ENCODE measurements at regions not wholly inside any gene's neighbourhood (a gene's known extent, or its start where the extent isn't known, plus 50 kb on each side); places are given as distances from the start of the nearest gene placed in this dataset.
"Not testable (repeated sequence)": the region's sequence is repeated elsewhere in the genome, so short reads cannot be mapped to it uniquely, and the experiment has no call there.

GRCh38 chr3:80733522-80734176, 965.9 kb upstream of the ROBO1 start:
- Histone ChIP-seq H3K36me3 (ENCODE audit: insufficient read depth, low read length) (no peaks in the 10 kb centered on the region), H3K4me1 (ENCODE audit: insufficient read depth, low read length) (no peaks in the 10 kb centered on the region), H3K9me3 (ENCODE audit: insufficient read depth, low read depth, low read length) (0 out of 2 replicates have a peak, but pooled peaks cover 3% of the 10 kb centered on the region), H3K27me3 (ENCODE audit: insufficient read depth, low read length) (no peaks in the 10 kb centered on the region), H3K9ac (ENCODE audit: low read depth, low read length) (no peak overlapping the region), H3K4me3 (ENCODE audit: low read length) (no peak overlapping the region), H3K27ac (ENCODE audit: low read depth, low read length) (no peak overlapping the region)
- 90% methylated on average over 5 of the region's 5 CpGs for WGBS

- not testable (repeated sequence) for H3K27ac ChIP-seq (ENCODE audit: low read depth, low read length); H3K9me3 ChIP-seq (ENCODE audit: insufficient read depth, low read depth, low read length); H3K9ac ChIP-seq (ENCODE audit: low read depth, low read length); H3K4me3 ChIP-seq (ENCODE audit: low read length); H3K36me3 ChIP-seq (ENCODE audit: insufficient read depth, low read length); H3K27me3 ChIP-seq (ENCODE audit: insufficient read depth, low read length); H3K4me1 ChIP-seq (ENCODE audit: insufficient read depth, low read length)
- WGBS: 88% methylated on average over 2 of the region's 3 CpGs
Measured at GRCh38 chr3:80727561-80727960, 959.8 kb upstream of the ROBO1 start.

GRCh38 chr3:80709597-80710322, 942.0 kb upstream of the ROBO1 start:
- H3K27me3 ChIP-seq (ENCODE audit: insufficient read depth, low read length); H3K27ac ChIP-seq (ENCODE audit: low read depth, low read length); H3K4me3 ChIP-seq (ENCODE audit: low read length); H3K4me1 ChIP-seq (ENCODE audit: insufficient read depth, low read length); H3K9ac ChIP-seq (ENCODE audit: low read depth, low read length); H3K36me3 ChIP-seq (ENCODE audit: insufficient read depth, low read length): not testable (repeated sequence)
- H3K9me3 ChIP-seq (ENCODE audit: insufficient read depth, low read depth, low read length): peaks cover 24% of the 10 kb centered on the region
- 91% methylated on average over 5 of the region's 5 CpGs for WGBS

- Histone ChIP-seq H3K9me3 (ENCODE audit: insufficient read depth, low read depth, low read length) (peaks cover 29% of the 10 kb centered on the region), H3K36me3 (ENCODE audit: insufficient read depth, low read length) (no peaks in the 10 kb centered on the region), H3K27ac (ENCODE audit: low read depth, low read length) (no peak overlapping the region), H3K4me3 (ENCODE audit: low read length) (no peak overlapping the region), H3K27me3 (ENCODE audit: insufficient read depth, low read length) (no peaks in the 10 kb centered on the region), H3K9ac (ENCODE audit: low read depth, low read length) (no peak overlapping the region), H3K4me1 (ENCODE audit: insufficient read depth, low read length) (no peaks in the 10 kb centered on the region)
- 95% methylated on average over 1 of the region's 1 CpG for WGBS
Measured at GRCh38 chr3:80705290-80705689, 937.5 kb upstream of the ROBO1 start.

- no peaks in the 10 kb centered on the region for H3K36me3 ChIP-seq (ENCODE audit: insufficient read depth, low read length)
- no CpG with 5 or more reads among the region's 1 CpG for WGBS
Measured at GRCh38 chr3:80701349-80701748, 933.6 kb upstream of the ROBO1 start.

GRCh38 chr3:80697291-80697690, 929.5 kb upstream of the ROBO1 start:
- WGBS: 88% methylated on average over 1 of the region's 2 CpGs
- Histone ChIP-seq H3K36me3 (ENCODE audit: insufficient read depth, low read length) (no peaks in the 10 kb centered on the region), H3K27ac (ENCODE audit: low read depth, low read length) (no peak overlapping the region), H3K27me3 (ENCODE audit: insufficient read depth, low read length) (no peaks in the 10 kb centered on the region), H3K4me3 (ENCODE audit: low read length) (no peak overlapping the region), H3K4me1 (ENCODE audit: insufficient read depth, low read length) (no peaks in the 10 kb centered on the region), H3K9me3 (ENCODE audit: insufficient read depth, low read depth, low read length) (no peaks in the 10 kb centered on the region), H3K9ac (ENCODE audit: low read depth, low read length) (no peak overlapping the region)

More at GRCh38 chr3:80701349-80701748, 933.6 kb upstream of the ROBO1 start:
- no peak overlapping the region for H3K27ac ChIP-seq (ENCODE audit: low read depth, low read length)
- no peak overlapping the region for H3K4me3 ChIP-seq (ENCODE audit: low read length)
- no peaks in the 10 kb centered on the region for H3K27me3 ChIP-seq (ENCODE audit: insufficient read depth, low read length)
- H3K9ac ChIP-seq (ENCODE audit: low read depth, low read length): no peak overlapping the region
- H3K4me1 ChIP-seq (ENCODE audit: insufficient read depth, low read length): no peaks in the 10 kb centered on the region
- peaks cover 20% of the 10 kb centered on the region for H3K9me3 ChIP-seq (ENCODE audit: insufficient read depth, low read depth, low read length)

- H3K4me3 ChIP-seq (ENCODE audit: low read length): no peak overlapping the region
- no peaks in the 10 kb centered on the region for H3K4me1 ChIP-seq (ENCODE audit: insufficient read depth, low read length)
- no peak overlapping the region for H3K27ac ChIP-seq (ENCODE audit: low read depth, low read length)
- no peaks in the 10 kb centered on the region for H3K9me3 ChIP-seq (ENCODE audit: insufficient read depth, low read depth, low read length)
- no peaks in the 10 kb centered on the region for H3K27me3 ChIP-seq (ENCODE audit: insufficient read depth, low read length)
- 100% methylated on average over 2 of the region's 2 CpGs for WGBS
- no peaks in the 10 kb centered on the region for H3K36me3 ChIP-seq (ENCODE audit: insufficient read depth, low read length)
- no peak overlapping the region for H3K9ac ChIP-seq (ENCODE audit: low read depth, low read length)
Measured at GRCh38 chr3:80696280-80696679, 928.5 kb upstream of the ROBO1 start.

GRCh38 chr3:80688814-80689213, 921.0 kb upstream of the ROBO1 start:
- no peak overlapping the region for H3K27ac ChIP-seq (ENCODE audit: low read depth, low read length)
- no peaks in the 10 kb centered on the region for H3K36me3 ChIP-seq (ENCODE audit: insufficient read depth, low read length)
- no peak overlapping the region for H3K4me3 ChIP-seq (ENCODE audit: low read length)
- 22% methylated on average over 2 of the region's 2 CpGs for WGBS
- H3K9ac ChIP-seq (ENCODE audit: low read depth, low read length): no peak overlapping the region
- no peaks in the 10 kb centered on the region for H3K4me1 ChIP-seq (ENCODE audit: insufficient read depth, low read length)
- H3K9me3 ChIP-seq (ENCODE audit: insufficient read depth, low read depth, low read length): no peaks in the 10 kb centered on the region
- H3K27me3 ChIP-seq (ENCODE audit: insufficient read depth, low read length): no peaks in the 10 kb centered on the region

GRCh38 chr3:80682951-80683350, 915.2 kb upstream of the ROBO1 start:
- H3K4me3 ChIP-seq (ENCODE audit: low read length): no peak overlapping the region
- no peaks in the 10 kb centered on the region for H3K36me3 ChIP-seq (ENCODE audit: insufficient read depth, low read length)
- no peak overlapping the region for H3K27ac ChIP-seq (ENCODE audit: low read depth, low read length)
- no peaks in the 10 kb centered on the region for H3K9me3 ChIP-seq (ENCODE audit: insufficient read depth, low read depth, low read length)
- WGBS: 98% methylated on average over 1 of the region's 1 CpG
- H3K4me1 ChIP-seq (ENCODE audit: insufficient read depth, low read length): no peaks in the 10 kb centered on the region
- H3K9ac ChIP-seq (ENCODE audit: low read depth, low read length): no peak overlapping the region
- no peaks in the 10 kb centered on the region for H3K27me3 ChIP-seq (ENCODE audit: insufficient read depth, low read length)

- H3K4me1 ChIP-seq (ENCODE audit: insufficient read depth, low read length): no peaks in the 10 kb centered on the region
- no peaks in the 10 kb centered on the region for H3K36me3 ChIP-seq (ENCODE audit: insufficient read depth, low read length)
- H3K9me3 ChIP-seq (ENCODE audit: insufficient read depth, low read depth, low read length): no peaks in the 10 kb centered on the region
- H3K4me3 ChIP-seq (ENCODE audit: low read length): no peak overlapping the region
- H3K27me3 ChIP-seq (ENCODE audit: insufficient read depth, low read length): no peaks in the 10 kb centered on the region
- no peak overlapping the region for H3K27ac ChIP-seq (ENCODE audit: low read depth, low read length)
- H3K9ac ChIP-seq (ENCODE audit: low read depth, low read length): no peak overlapping the region
Measured at GRCh38 chr3:80682235-80682634, 914.4 kb upstream of the ROBO1 start.

- Histone ChIP-seq H3K27ac (ENCODE audit: low read depth, low read length) (no peak overlapping the region), H3K36me3 (ENCODE audit: insufficient read depth, low read length) (no peaks in the 10 kb centered on the region), H3K9me3 (ENCODE audit: insufficient read depth, low read depth, low read length) (no peaks in the 10 kb centered on the region), H3K4me3 (ENCODE audit: low read length) (no peak overlapping the region), H3K4me1 (ENCODE audit: insufficient read depth, low read length) (no peaks in the 10 kb centered on the region), H3K27me3 (ENCODE audit: insufficient read depth, low read length) (no peaks in the 10 kb centered on the region), H3K9ac (ENCODE audit: low read depth, low read length) (no peak overlapping the region)
- 94% methylated on average over 6 of the region's 6 CpGs for WGBS
Measured at GRCh38 chr3:80677796-80678195, 910.0 kb upstream of the ROBO1 start.

Measured in HUES64 (cell line).